WTC11 (cell line): ENCODE measurements at regions not wholly inside any gene's neighbourhood (a gene's known extent, or its start where the extent isn't known, plus 50 kb on each side); places are given as distances from the start of the nearest gene placed in this dataset.
A peak's percentile ranks its signal among the peaks of the same experiment; 100 is the strongest.

Source experiments
- ATAC-seq: fragments of 200-7000 bp; cut with Tn5 transposase; 2 replicates; pipeline ENCODE4 v1.10.0; 2021; ENCODE audit warnings: mild to moderate bottlenecking, moderate library complexity
- CTCF ChIA-PET: fragments of 300-600 bp; sonication (Branson Sonifier 250); formaldehyde crosslinking; loops from one replicate; lab custom pipeline; 2021; ENCODE audit warnings: antibody characterized with exemption; lab: Charles Lee
- POLR2A ChIA-PET: fragments of 350-600 bp; sonication (Branson Sonifier 250); formaldehyde crosslinking; loops from one replicate; lab custom pipeline; 2021; ENCODE audit warnings: antibody characterized with exemption; lab: Charles Lee
- DNase-seq: peaks from one replicate; pipeline ENCODE4 v3.0.0; 2021; ENCODE audit warnings: low spot score
- H3K27ac Mint-ChIP-seq: 2 replicates; pipeline ENCODE4 v1.8.0; 2021; ENCODE audit warnings: mixed read lengths
- H3K27me3 Mint-ChIP-seq: 2 replicates; pipeline ENCODE4 v1.8.0; 2021; ENCODE audit warnings: low read depth, mild to moderate bottlenecking, moderate library complexity, mixed read lengths
- H3K36me3 Mint-ChIP-seq: 2 replicates; pipeline ENCODE4 v1.8.0; 2021; ENCODE audit warnings: mixed read lengths
- H3K4me1 Mint-ChIP-seq: 2 replicates; pipeline ENCODE4 v1.8.0; 2022; ENCODE audit warnings: mixed read lengths
- H3K4me3 Mint-ChIP-seq: 2 replicates; pipeline ENCODE4 v1.8.0; 2021; ENCODE audit warnings: mild to moderate bottlenecking, moderate library complexity, mixed read lengths
- H3K9me3 Mint-ChIP-seq: 2 replicates; pipeline ENCODE4 v1.8.0; 2021; ENCODE audit warnings: mixed read lengths
- ARID4B ChIP-seq: sonication (generic); formaldehyde crosslinking; IDR thresholded peaks from 2 replicates; pipeline ENCODE4 v1.8.0; 2023; ENCODE audit warnings: missing genetic modification reagents, mild to moderate bottlenecking, borderline replicate concordance
- ETV6 ChIP-seq: sonication (generic); formaldehyde crosslinking; IDR thresholded peaks from 2 replicates; pipeline ENCODE4 v1.8.1; 2022; ENCODE audit warnings: mild to moderate bottlenecking, missing genetic modification reagents
- MAX ChIP-seq: sonication (generic); formaldehyde crosslinking; IDR thresholded peaks from 2 replicates; pipeline ENCODE4 v1.8.0; 2022; ENCODE audit warnings: mild to moderate bottlenecking, missing genetic modification reagents
- MXD4 ChIP-seq: fragments of 250-450 bp; sonication (Bioruptor Pico); IDR thresholded peaks from 2 replicates; pipeline ENCODE4 v1.8.0; 2021; ENCODE audit warnings: mild to moderate bottlenecking, moderate library complexity, borderline replicate concordance
- NFATC4 ChIP-seq: fragments of 250-450 bp; sonication (Bioruptor Pico); IDR thresholded peaks from 2 replicates; pipeline ENCODE4 v1.9.0; 2021; ENCODE audit warnings: mild to moderate bottlenecking
- ZNF121 ChIP-seq: sonication (generic); formaldehyde crosslinking; IDR thresholded peaks from 2 replicates; pipeline ENCODE4 v1.8.0; 2023; ENCODE audit warnings: missing genetic modification reagents
- ZNF317 ChIP-seq: sonication (generic); formaldehyde crosslinking; IDR thresholded peaks from 2 replicates; pipeline ENCODE4 v1.8.1; 2023; ENCODE audit warnings: low read depth, mild to moderate bottlenecking, moderate library complexity, missing genetic modification reagents, borderline replicate concordance
- TF ChIP-seq, protein P1 (sequence below): sonication (generic); formaldehyde crosslinking; IDR thresholded peaks from 2 replicates; pipeline ENCODE4 v1.8.1; 2023; ENCODE audit warnings: mild to moderate bottlenecking, missing genetic modification reagents, moderate library complexity
- TF ChIP-seq, protein P2 (sequence below): sonication (generic); formaldehyde crosslinking; IDR thresholded peaks from 2 replicates; pipeline ENCODE4 v1.8.0; 2023; ENCODE audit warnings: mild to moderate bottlenecking, missing genetic modification reagents
- TF ChIP-seq, protein P3 (sequence below): sonication (generic); formaldehyde crosslinking; IDR thresholded peaks from 2 replicates; pipeline ENCODE4 v1.8.1; 2022; ENCODE audit warnings: mild to moderate bottlenecking, missing genetic modification reagents, moderate library complexity, borderline replicate concordance
- TF ChIP-seq, protein P4 (sequence below): fragments of 200-600 bp; IDR thresholded peaks from 2 replicates; pipeline ENCODE4 v1.8.0; 2022; ENCODE audit warnings: antibody characterized with exemption

- no peak for TF ChIP-seq ARID4B (CRISPR knock-in tag)
These were observed 308.9 kb upstream of the MPDZ start (continued) for GRCh38 chr9:13588151-13589033.

DNA sequence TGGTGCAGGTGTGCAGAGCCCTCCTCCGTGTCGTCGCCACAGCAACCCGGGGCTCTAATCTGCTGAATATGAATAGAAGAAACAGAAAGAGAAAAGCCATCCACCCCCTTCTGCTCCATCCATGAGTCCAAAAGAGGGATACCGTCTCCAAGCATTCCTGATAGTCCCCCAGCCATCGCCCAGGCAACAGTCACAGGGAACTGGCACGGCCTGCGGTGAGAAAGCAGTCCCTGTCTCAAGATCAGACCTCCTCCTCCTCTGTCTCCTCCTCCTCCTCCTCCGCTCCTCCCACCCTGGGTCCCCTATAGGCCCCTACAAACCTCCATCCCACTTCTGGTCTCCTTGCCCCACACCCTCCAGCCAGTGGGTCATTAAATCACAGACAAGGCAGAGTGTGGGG, 308.1 kb upstream of the MPDZ start:
- H3K4me1 Mint-ChIP-seq: peaks cover 5% of the 10 kb centered on the region; the same call in 1 of the 2 replicates
- no peak overlapping the region for H3K4me3 Mint-ChIP-seq
- peaks cover 4% of the 10 kb centered on the region for H3K9me3 Mint-ChIP-seq
- no peaks in the 10 kb centered on the region for H3K27me3 Mint-ChIP-seq
- peak; percentile 73 for ATAC-seq
- TF ChIP-seq ZNF121 (CRISPR knock-in tag): peak; percentile 12; the same call in 1 of the 2 replicates
- TF ChIP-seq, protein P1, sequence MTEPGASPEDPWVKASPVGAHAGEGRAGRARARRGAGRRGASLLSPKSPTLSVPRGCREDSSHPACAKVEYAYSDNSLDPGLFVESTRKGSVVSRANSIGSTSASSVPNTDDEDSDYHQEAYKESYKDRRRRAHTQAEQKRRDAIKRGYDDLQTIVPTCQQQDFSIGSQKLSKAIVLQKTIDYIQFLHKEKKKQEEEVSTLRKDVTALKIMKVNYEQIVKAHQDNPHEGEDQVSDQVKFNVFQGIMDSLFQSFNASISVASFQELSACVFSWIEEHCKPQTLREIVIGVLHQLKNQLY (CRISPR knock-in tag): no peak
- CTCF ChIA-PET: interaction anchor here (2.0 kb wide), 1 partner anchor 160 kb away, joined by 5 read pairs; no protein-coding TSS in a partner anchor
- POLR2A ChIA-PET: interaction anchor here (0.6 to 0.7 kb wide), 2 partner anchors 20 to 177 kb away, joined by 3 to 7 read pairs; no protein-coding TSS in a partner anchor
- no peak overlapping the region for H3K27ac Mint-ChIP-seq
- H3K36me3 Mint-ChIP-seq: no peaks in the 10 kb centered on the region
- peak; percentile 17 for DNase-seq

DNA sequence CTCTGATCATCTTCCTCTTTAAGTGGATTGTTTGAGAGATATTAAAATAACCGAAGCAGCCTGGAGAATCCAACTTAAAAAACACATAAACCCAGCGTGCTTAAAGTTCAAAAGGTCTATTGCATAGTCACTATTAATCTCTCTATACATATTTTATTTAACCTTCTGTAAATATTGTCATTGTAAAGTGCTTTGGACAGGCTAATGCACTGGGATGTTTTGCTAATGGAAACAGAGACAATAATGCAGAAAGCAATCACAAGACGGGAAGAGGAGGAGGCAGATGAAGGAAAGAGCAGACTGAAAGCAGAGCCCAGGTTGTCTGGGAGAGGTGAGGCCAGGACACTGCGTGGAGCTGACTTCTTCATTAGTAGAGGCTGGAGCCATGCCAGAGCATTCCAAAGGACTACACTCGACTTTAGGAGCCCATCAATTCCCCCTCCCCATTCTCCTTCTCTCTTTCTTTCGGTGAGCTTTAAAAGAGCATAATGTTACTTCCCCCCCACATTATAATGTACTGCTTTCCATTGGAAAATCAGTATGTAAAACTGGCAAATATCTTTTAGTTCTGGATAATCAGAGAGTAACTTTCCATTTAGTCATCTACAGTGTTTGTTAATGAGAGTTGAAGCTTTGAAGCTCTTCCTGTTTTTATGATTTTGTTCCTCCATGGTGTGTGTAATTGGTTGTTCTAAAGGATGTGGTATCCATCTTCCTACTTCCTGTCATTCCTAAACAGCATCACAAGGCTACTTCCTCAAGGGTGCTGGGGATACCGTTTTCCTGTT, 307.3 kb upstream of the MPDZ start:
- Mint-ChIP-seq H3K9me3 (peaks cover 4% of the 10 kb centered on the region), H3K4me1 (peaks cover 5% of the 10 kb centered on the region; the same call in 1 of the 2 replicates), H3K27ac (no peak overlapping the region), H3K27me3 (no peaks in the 10 kb centered on the region), H3K36me3 (no peaks in the 10 kb centered on the region), H3K4me3 (no peak overlapping the region)
- DNase-seq (no peak), ATAC-seq (no peak)
- ChIA-PET POLR2A (no interaction called here), CTCF (no interaction called here)
- no peak for TF ChIP-seq ARID4B (CRISPR knock-in tag)
- TF ChIP-seq, protein P2, sequence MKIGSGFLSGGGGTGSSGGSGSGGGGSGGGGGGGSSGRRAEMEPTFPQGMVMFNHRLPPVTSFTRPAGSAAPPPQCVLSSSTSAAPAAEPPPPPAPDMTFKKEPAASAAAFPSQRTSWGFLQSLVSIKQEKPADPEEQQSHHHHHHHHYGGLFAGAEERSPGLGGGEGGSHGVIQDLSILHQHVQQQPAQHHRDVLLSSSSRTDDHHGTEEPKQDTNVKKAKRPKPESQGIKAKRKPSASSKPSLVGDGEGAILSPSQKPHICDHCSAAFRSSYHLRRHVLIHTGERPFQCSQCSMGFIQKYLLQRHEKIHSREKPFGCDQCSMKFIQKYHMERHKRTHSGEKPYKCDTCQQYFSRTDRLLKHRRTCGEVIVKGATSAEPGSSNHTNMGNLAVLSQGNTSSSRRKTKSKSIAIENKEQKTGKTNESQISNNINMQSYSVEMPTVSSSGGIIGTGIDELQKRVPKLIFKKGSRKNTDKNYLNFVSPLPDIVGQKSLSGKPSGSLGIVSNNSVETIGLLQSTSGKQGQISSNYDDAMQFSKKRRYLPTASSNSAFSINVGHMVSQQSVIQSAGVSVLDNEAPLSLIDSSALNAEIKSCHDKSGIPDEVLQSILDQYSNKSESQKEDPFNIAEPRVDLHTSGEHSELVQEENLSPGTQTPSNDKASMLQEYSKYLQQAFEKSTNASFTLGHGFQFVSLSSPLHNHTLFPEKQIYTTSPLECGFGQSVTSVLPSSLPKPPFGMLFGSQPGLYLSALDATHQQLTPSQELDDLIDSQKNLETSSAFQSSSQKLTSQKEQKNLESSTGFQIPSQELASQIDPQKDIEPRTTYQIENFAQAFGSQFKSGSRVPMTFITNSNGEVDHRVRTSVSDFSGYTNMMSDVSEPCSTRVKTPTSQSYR (CRISPR knock-in tag): no peak
- TF ChIP-seq ETV6 (CRISPR knock-in tag): no peak
- TF ChIP-seq, protein P3, sequence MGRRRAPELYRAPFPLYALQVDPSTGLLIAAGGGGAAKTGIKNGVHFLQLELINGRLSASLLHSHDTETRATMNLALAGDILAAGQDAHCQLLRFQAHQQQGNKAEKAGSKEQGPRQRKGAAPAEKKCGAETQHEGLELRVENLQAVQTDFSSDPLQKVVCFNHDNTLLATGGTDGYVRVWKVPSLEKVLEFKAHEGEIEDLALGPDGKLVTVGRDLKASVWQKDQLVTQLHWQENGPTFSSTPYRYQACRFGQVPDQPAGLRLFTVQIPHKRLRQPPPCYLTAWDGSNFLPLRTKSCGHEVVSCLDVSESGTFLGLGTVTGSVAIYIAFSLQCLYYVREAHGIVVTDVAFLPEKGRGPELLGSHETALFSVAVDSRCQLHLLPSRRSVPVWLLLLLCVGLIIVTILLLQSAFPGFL (CRISPR knock-in tag): no peak
- TF ChIP-seq NFATC4: no peak
- TF ChIP-seq MXD4: no peak
- TF ChIP-seq, protein P4, sequence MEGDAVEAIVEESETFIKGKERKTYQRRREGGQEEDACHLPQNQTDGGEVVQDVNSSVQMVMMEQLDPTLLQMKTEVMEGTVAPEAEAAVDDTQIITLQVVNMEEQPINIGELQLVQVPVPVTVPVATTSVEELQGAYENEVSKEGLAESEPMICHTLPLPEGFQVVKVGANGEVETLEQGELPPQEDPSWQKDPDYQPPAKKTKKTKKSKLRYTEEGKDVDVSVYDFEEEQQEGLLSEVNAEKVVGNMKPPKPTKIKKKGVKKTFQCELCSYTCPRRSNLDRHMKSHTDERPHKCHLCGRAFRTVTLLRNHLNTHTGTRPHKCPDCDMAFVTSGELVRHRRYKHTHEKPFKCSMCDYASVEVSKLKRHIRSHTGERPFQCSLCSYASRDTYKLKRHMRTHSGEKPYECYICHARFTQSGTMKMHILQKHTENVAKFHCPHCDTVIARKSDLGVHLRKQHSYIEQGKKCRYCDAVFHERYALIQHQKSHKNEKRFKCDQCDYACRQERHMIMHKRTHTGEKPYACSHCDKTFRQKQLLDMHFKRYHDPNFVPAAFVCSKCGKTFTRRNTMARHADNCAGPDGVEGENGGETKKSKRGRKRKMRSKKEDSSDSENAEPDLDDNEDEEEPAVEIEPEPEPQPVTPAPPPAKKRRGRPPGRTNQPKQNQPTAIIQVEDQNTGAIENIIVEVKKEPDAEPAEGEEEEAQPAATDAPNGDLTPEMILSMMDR: no peak
- TF ChIP-seq MAX (CRISPR knock-in tag): no peak
- no peak for TF ChIP-seq ZNF317
